ENCODE measurements at regions not wholly inside any gene's neighbourhood (a gene's known extent, or its start where the extent isn't known, plus 50 kb on each side); places are given as distances from the start of the nearest gene placed in this dataset.

DNA sequence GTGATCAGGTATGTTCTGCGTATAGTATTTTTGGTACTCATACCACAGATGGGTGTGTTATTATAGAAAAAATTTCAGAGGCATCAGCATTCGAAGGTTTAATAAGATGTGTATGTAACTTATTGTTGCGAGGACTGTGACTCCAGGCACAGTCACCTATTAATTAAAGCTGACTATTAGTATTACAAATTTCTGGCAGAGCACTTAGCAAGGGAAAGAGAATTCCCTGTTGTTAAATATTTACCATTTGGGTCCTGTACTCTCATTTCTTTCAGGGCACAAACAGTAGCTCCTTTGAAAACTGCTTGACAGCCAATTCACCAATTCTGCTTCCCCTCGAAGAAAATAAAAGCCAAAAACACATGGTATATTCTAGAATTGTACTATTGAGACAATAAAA, 653.8 kb downstream of the ELAVL2 start:
- no peak for DNase-seq (ENCODE audit: low spot score)

DNA sequence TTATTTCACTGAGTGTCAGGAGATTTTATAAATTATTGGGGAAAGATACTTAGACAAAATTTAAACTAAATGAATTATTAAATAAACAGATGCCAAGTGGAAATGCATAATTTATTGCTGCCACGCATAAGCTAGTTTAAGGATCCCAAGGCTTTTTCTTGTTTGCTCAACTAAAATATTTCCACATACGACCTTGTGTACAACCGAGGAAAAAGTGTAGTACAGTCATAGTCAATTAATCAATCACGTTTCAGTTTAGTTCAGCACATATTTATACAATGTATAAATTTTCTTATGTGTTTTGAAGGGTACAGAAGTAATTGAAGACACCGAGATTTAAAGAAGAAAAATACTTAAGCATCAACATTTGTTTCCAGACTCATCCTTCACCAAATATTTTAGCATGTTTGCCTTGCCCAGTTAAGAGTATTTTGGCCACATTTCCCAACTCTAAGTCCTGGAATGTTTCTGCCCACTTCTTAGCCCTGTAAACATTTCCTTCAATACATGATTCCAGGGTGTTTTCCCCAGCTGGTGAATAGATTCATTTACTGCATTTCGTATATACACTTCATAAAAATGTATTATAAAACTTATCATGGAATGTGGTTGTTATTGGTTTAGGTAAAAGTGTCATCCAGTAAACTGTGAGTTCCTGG, 652.9 kb downstream of the ELAVL2 start:
- DNase-seq (ENCODE audit: low spot score), result no peak

DNA sequence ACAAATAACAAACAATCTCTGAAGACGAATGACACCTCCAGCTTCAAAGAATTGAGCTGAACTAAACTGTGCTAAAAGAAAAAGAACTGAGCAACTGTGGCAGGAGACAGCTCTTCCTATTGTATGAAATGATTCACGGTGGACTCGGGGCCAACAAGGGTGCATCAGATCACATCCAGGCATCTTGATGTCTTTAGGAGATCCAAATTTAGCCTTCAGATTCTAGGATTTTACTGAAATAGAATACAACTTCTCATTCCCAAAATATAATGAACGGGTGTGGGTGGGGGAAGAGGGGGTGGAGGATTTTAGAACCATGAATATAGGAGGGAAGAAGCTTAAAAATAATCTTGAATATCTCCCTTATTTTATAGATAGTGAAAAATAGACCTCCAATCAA, 631.8 kb downstream of the ELAVL2 start:
- no peak for DNase-seq (ENCODE audit: low spot score)

DNA sequence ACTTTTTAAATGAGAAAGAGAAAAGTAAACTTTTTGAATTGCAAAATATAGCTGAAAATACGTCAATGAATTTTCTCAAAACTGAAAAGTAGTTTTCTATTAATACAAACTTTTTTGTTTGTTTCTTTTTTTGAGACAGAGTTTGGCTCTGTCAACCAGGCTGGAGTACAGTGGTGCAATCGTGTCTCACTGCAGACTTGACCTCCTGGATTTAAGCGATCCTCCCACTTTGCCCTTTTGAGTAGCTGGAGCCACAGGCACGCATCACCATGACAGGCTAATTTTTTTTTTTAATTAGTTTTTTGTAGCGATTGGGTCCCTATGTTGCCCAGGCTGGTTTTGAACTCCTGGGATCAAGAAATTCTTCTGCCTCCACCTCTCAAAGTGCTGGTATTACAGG, 610.4 kb downstream of the ELAVL2 start:
- no peak for DNase-seq (ENCODE audit: low spot score)

DNA sequence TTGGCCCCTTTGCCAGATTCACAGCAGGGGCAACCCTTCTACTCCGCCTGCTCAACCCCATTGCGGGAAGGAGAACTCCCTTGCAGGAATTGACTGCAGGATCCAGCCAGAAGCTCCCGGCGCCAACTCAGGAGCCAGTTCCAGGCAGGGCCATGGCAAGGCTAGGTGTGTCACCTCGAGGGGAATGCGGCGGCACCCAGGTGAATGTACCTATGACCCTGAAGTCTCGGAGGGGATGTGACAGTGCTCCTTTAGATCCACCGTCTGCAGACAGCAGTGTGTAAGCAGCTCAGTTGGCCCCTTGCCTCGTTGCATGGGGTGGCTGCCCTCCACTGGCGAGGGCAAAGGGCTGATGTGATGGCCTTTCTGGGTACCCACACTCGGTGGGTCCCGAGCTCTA, 606.6 kb downstream of the ELAVL2 start:
- no peak for DNase-seq (ENCODE audit: low spot score)

DNA sequence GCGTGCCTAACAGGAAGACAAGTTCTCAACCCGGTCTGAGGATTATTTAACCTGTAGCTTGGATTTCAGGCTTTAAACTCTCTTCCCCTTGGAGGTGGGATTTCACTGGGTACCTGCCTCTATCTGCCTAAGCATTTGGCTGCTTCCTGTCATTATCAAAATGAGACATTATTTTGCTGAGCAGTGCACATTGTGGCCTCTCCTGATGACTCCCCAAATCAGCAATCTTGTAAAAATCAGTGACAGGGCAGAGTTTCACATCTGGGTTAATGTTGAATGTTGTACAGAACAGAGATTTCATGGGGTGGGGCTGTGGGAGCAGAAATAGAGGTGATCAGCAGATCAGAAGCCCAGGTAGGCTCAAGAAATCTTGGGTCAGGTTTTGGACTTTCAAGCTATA, 605.9 kb downstream of the ELAVL2 start:
- no peak for DNase-seq (ENCODE audit: low spot score)

DNA sequence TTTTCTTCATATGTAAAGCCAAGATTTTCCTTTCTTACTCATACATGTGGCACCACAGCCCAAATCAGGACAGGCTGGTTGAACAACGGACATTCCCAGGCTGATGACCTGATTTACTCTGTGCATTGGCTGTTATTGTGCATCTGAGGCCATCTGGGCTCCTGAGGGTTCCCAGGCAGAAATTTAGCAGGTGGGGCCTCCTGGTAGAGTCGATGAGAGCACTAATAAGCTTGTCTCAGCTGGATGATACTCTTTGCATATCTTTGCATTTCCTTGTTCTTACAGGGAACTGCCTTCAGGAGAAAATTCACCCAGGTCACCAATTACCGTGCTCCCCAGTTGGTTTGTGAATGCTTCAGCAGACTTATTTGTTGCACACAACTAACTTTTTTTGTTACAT, 605.1 kb downstream of the ELAVL2 start:
- no peak for DNase-seq (ENCODE audit: low spot score)

DNA sequence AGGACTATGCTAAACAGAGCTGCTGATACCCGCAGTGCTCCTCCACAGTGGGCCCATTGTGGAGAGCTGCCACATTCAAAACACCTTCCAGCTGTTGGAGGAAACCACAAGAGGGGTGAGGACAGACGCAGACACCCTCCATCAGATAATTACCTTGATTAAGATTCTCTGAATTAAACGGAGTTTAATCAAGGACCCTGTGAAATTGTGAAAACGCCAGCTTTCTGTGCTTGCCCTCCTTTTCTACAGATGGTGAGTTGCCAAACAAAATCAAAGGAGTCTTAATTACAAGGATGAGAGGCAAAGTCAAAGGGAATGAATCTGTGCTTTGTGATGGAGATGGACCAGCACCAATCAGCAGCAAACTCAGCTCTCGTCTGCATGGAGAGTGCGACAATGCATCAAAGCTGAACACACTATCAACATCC, 596.1 kb downstream of the ELAVL2 start:
- no peak for DNase-seq (ENCODE audit: low spot score)

DNA sequence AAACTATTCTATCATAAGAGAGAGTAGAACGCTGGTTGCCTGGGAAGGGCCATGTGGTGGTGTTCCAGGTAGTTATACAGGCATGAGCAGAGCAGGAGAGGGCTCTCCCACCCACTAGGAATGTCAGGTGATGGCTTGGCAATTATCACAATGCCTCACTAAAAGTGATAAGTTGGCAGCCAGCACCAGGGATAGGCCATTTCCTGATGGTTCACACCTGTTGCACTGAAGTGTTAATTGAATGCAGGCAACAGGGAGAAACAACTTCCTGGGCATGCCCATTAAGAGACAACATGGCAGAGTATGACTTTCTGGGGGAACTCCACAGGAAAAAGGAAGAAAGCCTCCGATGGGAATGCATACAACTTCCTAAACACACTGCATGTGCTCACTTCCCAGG, 593.2 kb downstream of the ELAVL2 start:
- DNase-seq (ENCODE audit: low spot score), result no peak

DNA sequence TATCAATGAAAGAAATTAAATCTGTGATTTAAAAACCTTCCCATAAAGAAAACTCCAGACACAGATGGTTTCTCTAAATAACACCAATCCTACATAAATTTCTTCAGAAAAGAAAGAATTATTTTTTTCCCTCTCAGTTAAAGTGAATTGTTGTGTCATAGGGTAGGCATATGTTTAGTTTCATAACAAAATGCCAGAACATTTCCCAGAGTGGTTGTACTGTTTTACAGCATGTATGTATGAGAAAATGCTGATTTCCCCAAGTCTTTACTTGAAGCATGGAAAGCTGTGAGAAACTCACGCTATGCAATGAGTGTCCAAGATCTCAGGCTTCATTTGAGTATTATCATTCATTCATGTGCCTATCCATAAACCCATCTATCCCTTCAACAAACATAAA, 582.5 kb downstream of the ELAVL2 start:
- DNase-seq (ENCODE audit: low spot score), result no peak

DNA sequence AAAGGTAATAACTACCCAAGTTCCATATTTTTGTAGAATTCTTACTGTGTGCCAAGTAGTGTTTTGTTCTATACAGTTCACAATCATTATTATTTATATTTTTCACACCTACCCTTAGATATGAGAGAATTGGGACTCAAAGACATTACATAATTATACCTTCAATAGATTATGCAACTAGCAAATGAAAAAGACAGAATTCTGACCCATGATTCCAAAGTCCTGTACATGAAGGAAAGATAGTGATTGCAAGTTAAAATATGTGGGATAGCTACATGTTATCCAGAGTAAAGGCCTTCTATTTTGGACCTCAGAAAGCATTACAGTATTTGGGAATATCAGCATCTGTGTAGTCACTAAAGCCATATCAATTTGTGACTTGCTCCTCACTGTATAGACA, 581.0 kb downstream of the ELAVL2 start:
- no peak for DNase-seq (ENCODE audit: low spot score)

DNA sequence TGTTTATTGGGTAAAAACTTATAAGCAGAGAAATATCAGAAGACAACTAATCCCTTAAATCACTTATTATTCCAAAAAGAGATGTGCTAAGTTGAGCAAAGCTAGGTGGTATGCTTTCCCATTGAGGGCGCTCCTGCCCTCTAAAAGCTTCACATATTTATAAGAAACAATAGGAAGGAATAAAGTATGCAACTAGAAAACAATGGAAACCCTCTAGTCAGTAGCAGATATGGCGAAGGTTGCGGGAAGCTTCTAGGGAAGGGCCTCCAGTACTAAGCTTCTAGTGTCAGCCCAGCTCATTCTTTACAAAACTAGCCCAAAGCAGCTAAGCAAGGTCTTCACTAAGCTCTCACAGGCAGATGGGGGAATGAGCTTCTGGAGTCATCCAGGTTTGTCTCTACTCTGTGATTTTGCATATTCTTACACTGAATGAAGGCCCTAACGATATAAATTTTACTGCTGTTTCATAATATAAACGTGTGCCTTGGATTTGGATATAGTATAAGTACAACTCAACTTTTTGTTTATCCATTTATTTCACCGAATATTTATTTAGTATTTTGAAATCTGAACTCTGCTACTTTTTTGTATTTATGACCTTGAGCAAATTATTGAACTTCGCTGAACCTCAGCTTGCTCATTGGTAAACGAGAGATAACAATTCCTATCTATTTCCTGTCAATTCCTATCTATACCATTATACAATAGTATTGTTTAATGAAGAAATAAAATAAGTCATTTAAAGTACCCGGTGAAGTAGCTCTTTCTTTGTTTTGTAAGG, 571.4 kb downstream of the ELAVL2 start:
- no peak for DNase-seq (ENCODE audit: low spot score)

DNA sequence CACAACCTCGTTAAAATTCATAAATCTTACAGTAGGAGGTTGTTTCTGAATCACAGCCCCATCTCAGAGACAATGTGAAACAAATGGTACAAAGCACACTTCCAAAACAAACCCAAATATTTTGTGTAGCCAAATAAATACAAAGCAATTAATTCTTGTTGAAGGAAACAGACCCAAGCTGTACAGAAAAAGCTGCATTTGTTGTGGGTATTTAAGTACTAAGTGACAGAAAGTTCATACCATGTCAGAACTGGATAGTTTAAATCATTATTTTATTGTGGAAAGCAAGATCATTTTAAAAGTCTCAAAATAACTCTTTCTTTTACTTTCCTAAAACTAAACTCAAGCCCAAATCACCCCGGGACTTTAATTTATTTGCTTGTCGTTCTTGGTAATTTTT, 570.7 kb downstream of the ELAVL2 start:
- DNase-seq (ENCODE audit: low spot score), result no peak

DNA sequence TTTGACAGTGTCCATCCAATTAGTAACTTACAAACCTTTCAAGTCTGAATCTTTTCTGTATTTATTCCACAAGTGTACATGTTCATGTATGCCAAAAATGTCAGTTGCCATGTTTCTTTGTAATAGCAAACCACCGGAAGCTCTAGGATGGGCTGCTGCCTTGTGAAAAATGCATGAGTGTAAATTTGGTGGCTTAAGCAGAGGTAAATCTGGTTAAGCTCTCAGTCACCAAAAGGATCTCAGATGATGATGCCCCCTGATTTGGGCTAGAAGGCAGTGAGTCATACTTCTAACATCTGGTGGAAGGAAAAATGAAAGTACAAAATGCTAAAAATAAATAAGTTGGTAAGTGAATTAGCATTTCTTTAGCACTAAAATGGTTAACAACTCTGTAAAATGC, 567.5 kb downstream of the ELAVL2 start:
- DNase-seq (ENCODE audit: low spot score), result no peak

DNA sequence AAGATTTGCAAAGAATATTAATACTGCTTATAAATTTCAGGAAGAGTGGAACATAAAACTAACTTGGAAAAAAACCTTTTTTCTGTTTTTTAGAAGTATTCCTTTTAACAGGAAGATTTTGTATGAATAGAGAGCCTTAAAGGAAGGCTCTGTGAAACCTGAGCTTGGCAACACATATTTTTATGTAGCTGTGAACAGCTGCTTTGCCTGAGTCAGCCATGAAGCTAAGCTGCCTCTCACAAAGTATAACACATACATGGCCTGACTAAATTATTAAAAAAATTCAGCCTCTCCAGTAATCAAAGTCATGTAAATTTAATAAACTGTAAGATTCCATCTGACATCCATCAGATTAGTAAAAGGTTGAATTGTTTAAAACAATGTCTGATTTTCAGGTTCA, 547.5 kb downstream of the ELAVL2 start:
- DNase-seq (ENCODE audit: low spot score), result no peak

DNA sequence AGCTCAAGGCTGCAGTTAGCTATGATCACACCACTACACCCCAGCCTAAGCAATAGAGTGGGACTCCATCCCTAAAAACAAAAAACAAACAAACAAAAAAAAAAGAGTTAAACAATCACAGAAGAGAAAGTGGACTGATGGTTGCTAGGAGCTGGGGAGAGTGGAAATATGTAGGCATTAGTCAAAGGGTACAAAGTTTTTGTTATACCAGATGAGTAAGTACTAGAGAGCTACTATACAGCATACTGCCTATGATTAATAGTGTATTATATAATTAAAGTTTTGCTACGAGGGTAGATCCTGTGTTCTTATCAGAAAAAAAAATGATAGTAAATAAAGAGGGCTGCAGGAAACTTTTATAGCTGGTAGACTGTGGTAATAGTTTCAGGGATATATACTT, 538.6 kb downstream of the ELAVL2 start:
- DNase-seq (ENCODE audit: low spot score), result no peak

DNA sequence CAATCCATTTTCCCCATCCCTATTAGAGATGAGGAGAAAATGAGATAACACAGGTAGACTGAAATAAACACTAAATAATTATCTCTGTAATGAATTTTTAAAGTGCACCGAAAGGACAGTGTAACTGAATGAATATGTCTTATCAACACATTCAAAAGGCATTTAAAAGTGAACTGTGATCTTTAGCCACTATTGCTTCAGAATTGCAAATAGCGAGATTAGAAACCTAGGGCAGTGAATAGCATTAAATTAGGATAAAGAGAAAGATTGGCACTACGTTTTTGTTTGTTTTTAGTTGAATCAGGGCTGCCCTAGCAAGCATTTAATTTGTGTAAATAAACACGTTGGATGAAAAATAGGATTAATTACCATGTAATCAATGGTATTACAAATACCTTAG, 537.5 kb downstream of the ELAVL2 start:
- no peak for DNase-seq (ENCODE audit: low spot score)

DNA sequence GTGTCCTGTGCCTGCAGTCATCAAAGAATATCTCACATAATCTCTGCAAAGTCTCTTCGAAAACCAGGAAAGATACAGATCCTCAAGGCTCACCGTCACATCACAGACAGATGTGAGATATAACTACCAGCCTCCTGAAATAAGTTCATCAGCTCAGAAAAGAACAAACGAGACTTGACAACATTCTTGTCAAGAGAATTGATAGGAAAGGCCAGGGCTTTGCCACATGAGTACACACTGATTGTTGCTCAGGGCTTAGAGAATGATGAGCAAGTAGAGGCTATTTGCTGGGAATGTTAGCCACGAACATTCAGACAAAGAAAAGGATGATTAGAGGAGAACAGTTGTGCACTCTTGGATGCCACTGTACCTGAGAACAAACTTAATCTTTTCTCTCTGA, 535.1 kb downstream of the ELAVL2 start:
- DNase-seq (ENCODE audit: low spot score), result no peak

DNA sequence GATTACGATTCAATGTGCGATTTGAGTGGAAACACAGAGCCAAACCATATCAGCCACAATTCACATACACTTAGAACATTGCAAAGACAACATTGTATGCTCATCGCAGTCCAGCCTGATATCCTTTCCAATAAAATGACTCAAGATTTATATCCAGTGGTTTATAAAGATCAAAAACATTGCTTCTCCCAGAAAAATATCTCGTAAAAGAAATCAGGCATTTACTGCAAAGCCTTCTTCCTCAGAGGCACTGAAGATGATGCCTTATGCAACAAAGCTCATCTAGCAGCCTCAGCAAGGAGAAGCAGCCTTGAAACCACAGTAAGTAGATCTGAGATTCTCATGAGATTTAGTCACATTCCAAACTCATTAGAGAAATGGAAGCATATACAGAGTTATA, 523.8 kb downstream of the ELAVL2 start:
- no peak for DNase-seq (ENCODE audit: low spot score)

DNA sequence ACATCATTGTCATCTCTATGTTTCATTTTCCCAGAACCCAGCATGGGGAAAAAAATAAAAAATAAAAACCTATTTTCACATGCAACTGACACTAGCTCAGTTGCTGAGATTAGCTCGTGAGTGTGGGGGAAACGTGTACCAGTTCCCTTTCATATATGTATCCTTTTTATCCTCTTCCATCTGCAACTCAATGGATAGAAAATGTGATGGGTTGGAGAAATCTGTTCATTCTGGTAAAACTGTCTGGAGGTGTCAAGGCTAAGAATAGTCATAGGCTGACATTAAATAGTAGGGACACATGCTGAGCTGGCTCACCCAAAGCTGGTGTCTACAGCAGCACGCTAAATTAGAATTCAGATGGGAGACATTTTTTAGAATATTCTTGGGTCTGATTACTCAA, 519.3 kb downstream of the ELAVL2 start:
- DNase-seq (ENCODE audit: low spot score), result no peak

DNA sequence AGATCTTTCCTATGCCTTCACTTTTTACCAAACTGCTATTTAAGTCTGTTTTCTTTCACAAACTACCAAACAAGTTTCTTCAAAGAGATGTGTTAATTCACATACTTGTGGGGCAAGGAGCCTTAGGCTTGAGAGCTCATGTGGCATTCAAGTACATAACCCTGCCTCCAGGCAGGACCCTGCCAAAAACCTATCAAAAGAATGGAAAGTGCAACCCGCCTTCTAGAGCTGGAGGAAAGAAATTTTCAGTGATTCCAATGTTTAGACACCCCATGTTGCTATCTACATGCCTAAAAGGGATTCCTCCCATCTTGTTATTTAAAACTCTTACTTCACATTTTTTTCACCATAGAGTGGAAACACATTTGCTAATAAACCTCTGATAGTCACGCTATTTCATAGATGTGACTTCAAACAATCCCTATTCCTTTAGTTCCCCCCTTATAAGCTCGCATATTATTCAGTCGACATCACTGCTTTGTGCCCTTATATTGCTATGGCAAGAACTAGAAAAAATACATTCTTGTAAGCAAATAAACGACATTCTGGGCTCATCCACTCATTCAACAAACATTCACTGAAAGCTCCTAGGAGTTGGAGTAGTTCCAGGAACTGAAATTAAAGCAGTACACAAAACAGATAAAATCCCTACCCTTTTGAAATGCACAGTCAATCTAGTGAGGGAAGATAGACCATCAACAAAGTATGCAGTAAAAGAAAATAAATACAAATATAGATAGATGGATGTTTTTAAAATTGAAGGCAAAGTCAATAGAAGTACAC, 518.1 kb downstream of the ELAVL2 start:
- no peak for DNase-seq (ENCODE audit: low spot score)

DNA sequence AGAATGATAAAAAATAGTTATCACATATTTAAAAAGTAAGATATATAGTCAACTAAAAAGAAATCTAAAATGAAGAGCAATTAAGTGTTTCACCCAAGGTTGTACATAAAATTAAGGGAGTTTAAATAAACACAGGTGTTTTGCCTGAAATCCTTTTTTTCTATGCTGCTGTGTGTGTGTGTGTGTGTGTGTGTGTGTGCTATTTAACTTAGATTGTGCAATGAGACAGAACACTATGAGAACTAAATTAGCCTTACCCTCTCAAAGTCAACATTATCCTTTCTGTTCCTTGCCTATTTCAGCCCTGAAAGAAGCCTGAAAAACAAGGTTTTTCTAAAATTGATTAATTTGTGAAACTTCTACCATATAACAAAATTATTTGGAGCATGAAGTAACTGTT, 516.2 kb downstream of the ELAVL2 start:
- DNase-seq (ENCODE audit: low spot score), result no peak

DNA sequence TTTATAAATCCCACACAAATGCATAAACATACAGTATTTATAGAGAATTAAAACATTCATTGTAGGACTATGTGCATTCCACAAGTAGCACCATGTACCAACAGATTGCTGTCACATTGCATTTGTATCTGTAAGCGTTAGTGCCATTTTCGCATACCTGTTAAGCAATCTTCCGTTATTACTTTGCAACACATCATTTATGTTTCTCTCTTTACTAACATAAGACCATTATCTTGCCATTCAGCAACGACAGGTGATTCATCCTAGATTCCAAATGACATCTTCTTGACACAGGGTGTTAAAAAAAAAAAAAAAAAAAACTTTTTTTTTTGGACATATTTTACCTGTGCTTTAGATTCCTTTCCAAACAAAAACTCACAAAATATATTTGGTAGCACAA, 511.8 kb downstream of the ELAVL2 start:
- no peak for DNase-seq (ENCODE audit: low spot score)

All from HuH-7 (cell line).